Left hindlimb (tissue), 1 donor: ENCODE measurements at regions not wholly inside any gene's neighbourhood (a gene's known extent, or its start where the extent isn't known, plus 50 kb on each side); places are given as distances from the start of the nearest gene placed in this dataset.

Experiments
- DNase-seq: peaks from one replicate; pipeline ENCODE4 v3.0.0-alpha.2; 2018

- DNase-seq: no peak
Measured at GRCh38 chr4:165723051-165723795, 149.8 kb upstream of the TLL1 start.

- no peak for DNase-seq
Measured at GRCh38 chr4:165724786-165725185, 148.3 kb upstream of the TLL1 start.

- no peak for DNase-seq
Measured at GRCh38 chr4:165725352-165725751, 147.7 kb upstream of the TLL1 start.

DNA sequence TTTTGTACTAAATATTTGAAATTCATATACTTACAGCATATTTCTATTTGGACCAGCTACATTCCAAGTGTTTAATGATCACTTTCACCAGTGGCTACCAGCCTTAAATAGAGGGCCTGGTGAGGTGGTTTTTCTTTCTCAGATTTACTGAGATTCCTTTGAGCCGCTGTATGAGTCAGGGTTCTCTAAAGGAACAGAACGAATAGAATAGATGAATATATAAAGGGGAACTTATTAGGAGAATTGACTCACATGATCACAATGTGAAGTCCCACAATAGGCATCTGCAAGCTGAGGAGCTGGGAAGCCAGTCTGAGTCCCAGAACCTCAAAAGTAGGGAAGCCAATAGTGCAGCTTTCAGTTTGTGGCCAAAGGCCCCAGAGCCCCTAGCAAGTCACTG is 146.2 kb upstream of the TLL1 start:
- DNase-seq: no peak

- no peak for DNase-seq
Measured at GRCh38 chr4:165737309-165737972, 135.6 kb upstream of the TLL1 start.

DNA sequence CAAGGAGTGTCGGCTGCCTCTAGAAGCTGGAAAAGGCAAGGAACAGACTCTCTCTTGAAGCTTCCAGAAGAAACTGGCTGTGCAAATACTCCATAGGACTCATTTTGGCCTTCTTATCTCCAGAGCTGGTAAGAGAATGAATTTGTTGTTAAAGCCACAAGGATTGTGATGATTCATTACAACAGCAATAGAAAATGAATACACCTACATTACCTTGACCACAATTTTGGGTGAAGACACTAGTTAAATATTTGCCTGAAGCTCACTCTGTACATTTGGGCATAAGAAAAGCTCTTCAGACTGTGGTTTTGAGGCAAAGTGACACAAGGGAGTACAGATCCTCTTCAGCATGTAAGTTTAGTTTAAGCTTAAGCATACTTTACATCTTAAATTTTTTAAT is 134.5 kb upstream of the TLL1 start:
- DNase-seq: no peak

GRCh38 chr4:165740911-165741310 is 132.1 kb upstream of the TLL1 start:
- DNase-seq: no peak

DNA sequence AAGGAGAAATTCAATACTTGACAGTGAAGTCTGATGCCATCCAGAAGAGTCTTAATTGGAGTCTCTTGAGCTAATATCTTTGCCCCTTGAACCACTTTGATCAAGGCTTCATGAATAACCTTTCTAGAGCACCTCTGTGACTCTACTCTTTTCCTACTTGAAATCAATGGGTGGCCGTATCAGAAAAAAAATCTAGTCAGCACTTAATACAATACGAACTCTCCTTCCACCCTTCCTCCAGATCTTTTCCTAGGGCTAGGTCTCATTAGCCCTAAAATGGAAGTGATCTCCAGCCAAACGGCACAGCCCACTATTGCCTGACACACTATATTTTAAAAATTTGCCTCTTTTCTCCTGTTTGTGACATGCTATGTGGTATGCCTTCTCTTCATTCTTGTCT is 129.6 kb upstream of the TLL1 start:
- no peak for DNase-seq

GRCh38 chr4:165744370-165744769 is 128.7 kb upstream of the TLL1 start:
- no peak for DNase-seq

- no peak for DNase-seq
Measured at GRCh38 chr4:165748321-165748720, 124.7 kb upstream of the TLL1 start.

- DNase-seq: no peak
Measured at GRCh38 chr4:165751882-165752281, 121.2 kb upstream of the TLL1 start.

DNA sequence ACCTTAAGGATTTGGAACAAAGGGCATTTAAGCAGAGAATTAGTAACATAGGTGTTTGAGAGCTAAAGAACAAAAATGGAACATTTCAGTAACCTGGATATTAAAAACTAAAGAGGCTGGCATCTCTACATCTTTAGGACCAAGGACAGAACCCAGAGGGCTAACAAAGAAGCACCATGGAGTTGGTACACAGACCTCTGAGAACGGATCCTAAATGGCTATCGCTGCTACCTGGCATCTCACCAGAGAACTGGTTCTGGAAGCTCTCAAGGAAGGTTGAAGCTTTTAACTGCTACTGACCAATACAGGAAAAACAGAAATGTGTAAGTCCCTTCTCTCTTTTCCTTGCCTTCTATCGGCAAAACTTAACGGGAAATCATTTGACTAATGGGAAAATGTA is 118.4 kb upstream of the TLL1 start:
- DNase-seq: no peak

DNA sequence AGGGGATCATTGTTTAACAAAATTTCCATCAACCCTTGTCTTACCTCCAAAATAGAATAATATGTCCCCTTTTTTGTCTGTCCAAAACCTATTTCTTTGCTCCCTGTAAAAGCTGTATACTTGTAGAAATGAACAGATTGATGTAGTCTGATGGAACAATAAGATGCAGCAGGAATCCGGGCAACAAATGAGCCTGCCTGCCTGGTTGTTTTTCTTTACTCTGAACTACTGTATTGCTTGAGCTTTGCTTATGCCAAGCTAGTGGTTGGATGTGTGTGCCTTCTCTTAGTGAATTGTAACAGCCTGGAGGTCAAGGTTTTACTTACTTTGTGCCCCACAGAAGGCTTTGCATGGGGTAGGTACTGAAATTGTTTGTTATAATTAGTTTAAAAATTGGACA is 116.2 kb upstream of the TLL1 start:
- no peak for DNase-seq

DNA sequence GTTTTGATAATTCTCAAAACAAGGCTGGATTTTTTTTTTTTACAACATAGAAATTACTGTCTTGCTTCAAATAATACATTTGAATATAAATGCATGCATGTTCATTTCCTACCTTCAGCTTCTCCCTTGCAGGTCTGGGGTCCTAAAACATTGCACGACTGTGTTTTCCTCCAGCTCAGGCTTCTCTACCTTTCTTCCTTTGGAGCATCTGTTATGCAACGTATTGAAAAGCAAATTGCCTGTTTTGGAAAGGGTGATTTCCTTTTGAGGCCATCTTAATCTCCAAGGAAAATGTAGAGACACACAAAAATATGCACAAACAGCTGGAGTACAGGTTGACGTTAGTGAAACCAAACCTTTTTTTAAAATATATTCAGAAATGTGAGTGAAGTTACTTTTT is 115.6 kb upstream of the TLL1 start:
- no peak for DNase-seq

GRCh38 chr4:165758086-165758485 is 115.0 kb upstream of the TLL1 start:
- DNase-seq: no peak

DNA sequence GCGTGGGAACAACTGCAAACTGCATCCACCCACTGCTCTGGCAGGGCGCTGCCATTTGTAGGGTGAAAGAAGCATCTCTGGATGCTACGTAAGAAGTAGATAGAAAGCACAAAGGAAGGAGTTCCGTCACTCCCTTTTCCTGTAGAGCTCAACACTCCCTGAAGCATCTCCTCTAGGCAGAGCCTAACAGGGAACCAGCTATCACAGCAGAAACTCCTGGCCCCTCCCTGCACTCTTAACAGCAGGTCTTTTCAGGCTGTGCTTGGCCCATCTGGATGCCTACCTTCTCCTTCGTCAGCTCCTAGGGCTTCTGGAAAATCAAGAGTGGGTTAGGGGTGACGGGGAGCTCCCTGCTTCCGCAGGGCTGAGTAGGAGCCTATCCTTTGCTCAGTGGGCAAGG is 112.9 kb upstream of the TLL1 start:
- no peak for DNase-seq

DNA sequence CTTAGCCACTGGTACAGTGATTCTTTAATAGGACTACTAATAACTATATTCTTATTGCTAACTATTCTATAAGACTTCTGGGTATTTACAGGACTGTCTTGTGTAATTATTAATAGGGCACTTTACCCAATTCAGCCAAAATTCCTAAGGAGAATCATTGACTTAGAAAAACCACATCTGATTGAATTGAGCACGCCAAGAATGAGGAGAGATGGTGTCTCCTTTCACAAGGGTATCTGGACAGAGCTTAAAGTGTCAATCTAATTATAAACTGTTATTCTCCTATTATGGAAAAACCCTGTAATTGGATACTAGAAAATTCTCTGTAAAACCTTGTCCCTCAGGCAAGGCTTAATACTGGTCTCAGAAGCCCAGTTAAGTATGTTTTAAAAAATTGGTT is 111.1 kb upstream of the TLL1 start:
- DNase-seq: no peak

- DNase-seq: no peak
Measured at GRCh38 chr4:165763640-165764039, 109.4 kb upstream of the TLL1 start.

GRCh38 chr4:165765053-165765452 is 108.0 kb upstream of the TLL1 start:
- DNase-seq: no peak

DNA sequence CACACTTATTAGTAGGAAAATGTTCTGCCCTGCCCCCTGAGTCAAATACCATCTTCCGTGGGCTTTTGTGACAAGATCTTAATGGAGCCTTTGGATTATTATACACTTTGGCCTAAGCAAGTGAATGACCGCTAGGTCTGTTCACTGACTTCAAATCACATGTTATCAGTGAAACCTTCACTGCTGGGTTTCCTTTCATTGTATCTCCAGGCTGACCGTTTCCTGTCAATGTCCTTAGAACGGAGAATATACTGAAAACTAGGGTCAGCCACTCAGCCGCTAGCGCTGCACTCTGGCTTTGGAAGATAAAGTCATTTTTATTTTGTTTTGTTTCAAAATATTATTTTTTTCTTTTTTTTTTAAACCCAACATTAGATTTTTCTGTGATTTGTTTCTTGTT is 107.0 kb upstream of the TLL1 start:
- DNase-seq: no peak

- no peak for DNase-seq
Measured at GRCh38 chr4:165766976-165767375, 106.1 kb upstream of the TLL1 start.

GRCh38 chr4:165767671-165768070 is 105.4 kb upstream of the TLL1 start:
- DNase-seq: no peak

- DNase-seq: no peak
Measured at GRCh38 chr4:165768281-165768680, 104.8 kb upstream of the TLL1 start.

GRCh38 chr4:165774326-165774725 is 98.7 kb upstream of the TLL1 start:
- DNase-seq: no peak
